RWPE2 (cell line): ENCODE measurements at regions not wholly inside any gene's neighbourhood (a gene's known extent, or its start where the extent isn't known, plus 50 kb on each side); places are given as distances from the start of the nearest gene placed in this dataset.

Source experiments
- ATAC-seq: fragments of 200-7000 bp; cut with Tn5 transposase; 3 replicates; pipeline ENCODE4 v1.9.1; 2021; ENCODE audit warnings: low read depth
- DNase-seq: peaks from one replicate; pipeline ENCODE4 v3.0.0-alpha.2; 2020; ENCODE audit warnings: low spot score
- H3K27ac ChIP-seq: fragments of 450-650 bp; 2 replicates; pipeline ENCODE4 v1.5.1; 2017; ENCODE audit warnings: mild to moderate bottlenecking; ENCODE audit not compliant: poor library complexity, severe bottlenecking
- H3K27me3 ChIP-seq: fragments of 250-450 bp; sonication (Bioruptor Pico); 2 replicates; pipeline ENCODE4 v1.5.1; 2021; ENCODE audit warnings: mild to moderate bottlenecking, moderate library complexity; ENCODE audit not compliant: insufficient read depth, poor library complexity, severe bottlenecking
- H3K36me3 ChIP-seq: fragments of 250-450 bp; sonication (Bioruptor Pico); 2 replicates; pipeline ENCODE4 v1.5.1; 2020; ENCODE audit warnings: low read depth, mild to moderate bottlenecking, moderate library complexity
- H3K4me1 ChIP-seq: fragments of 250-450 bp; sonication (Bioruptor Pico); 2 replicates; pipeline ENCODE4 v1.5.1; 2021; ENCODE audit warnings: mild to moderate bottlenecking, moderate library complexity; ENCODE audit not compliant: insufficient read depth, poor library complexity, severe bottlenecking
- H3K4me3 ChIP-seq: fragments of 250-450 bp; sonication (Bioruptor Pico); 2 replicates; pipeline ENCODE4 v1.5.1; 2021; ENCODE audit warnings: mild to moderate bottlenecking, moderate library complexity; ENCODE audit not compliant: severe bottlenecking
- H3K9me3 ChIP-seq: fragments of 250-450 bp; sonication (Bioruptor Pico); 2 replicates; pipeline ENCODE4 v1.5.1; 2021; ENCODE audit warnings: mild to moderate bottlenecking, moderate library complexity; ENCODE audit not compliant: severe bottlenecking
- CTCF ChIP-seq: fragments of 450-650 bp; IDR thresholded peaks from one replicate; pipeline ENCODE4 v1.5.1; 2017; ENCODE audit warnings: mild to moderate bottlenecking, moderate library complexity; ENCODE audit not compliant: poor library complexity, severe bottlenecking

GRCh38 chr20:39188266-39188765 lies 226.2 kb downstream of the DHX35 start:
- DNase-seq = no peak
- Histone ChIP-seq H3K4me1 (no peaks in the 10 kb centered on the region), H3K27me3 (no peaks in the 10 kb centered on the region), H3K9me3 (peaks cover 3% of the 10 kb centered on the region), H3K36me3 (no peaks in the 10 kb centered on the region), H3K4me3 (no peak overlapping the region), H3K27ac (no peak overlapping the region)
- no peak for TF ChIP-seq CTCF
- no peak for ATAC-seq

GRCh38 chr20:39181490-39181889 lies 219.3 kb downstream of the DHX35 start:
- no peak overlapping the region for H3K4me3 ChIP-seq
- H3K27ac ChIP-seq = no peak overlapping the region
- H3K9me3 ChIP-seq = peaks cover 3% of the 10 kb centered on the region
- no peaks in the 10 kb centered on the region for H3K36me3 ChIP-seq
- no peak for ATAC-seq
- no peaks in the 10 kb centered on the region for H3K4me1 ChIP-seq
- peaks cover 5% of the 10 kb centered on the region for H3K27me3 ChIP-seq
- no peak for DNase-seq
- no peak for TF ChIP-seq CTCF

GRCh38 chr20:39176457-39176856 lies 214.3 kb downstream of the DHX35 start:
- TF ChIP-seq CTCF = no peak
- Histone ChIP-seq H3K27ac (no peak overlapping the region), H3K36me3 (no peaks in the 10 kb centered on the region), H3K9me3 (no peaks in the 10 kb centered on the region), H3K4me1 (no peaks in the 10 kb centered on the region), H3K27me3 (peaks cover 5% of the 10 kb centered on the region), H3K4me3 (no peak overlapping the region)
- DNase-seq (no peak), ATAC-seq (no peak)

GRCh38 chr20:39170896-39171463 lies 208.8 kb downstream of the DHX35 start:
- Histone ChIP-seq H3K27me3 (no peaks in the 10 kb centered on the region), H3K27ac (no peak overlapping the region), H3K9me3 (no peaks in the 10 kb centered on the region), H3K4me1 (no peaks in the 10 kb centered on the region), H3K4me3 (no peak overlapping the region), H3K36me3 (no peaks in the 10 kb centered on the region)
- ATAC-seq (no peak; the same call in 2 of the 3 replicates), DNase-seq (no peak)
- no peak for TF ChIP-seq CTCF

GRCh38 chr20:39165099-39165498 lies 203.0 kb downstream of the DHX35 start:
- Histone ChIP-seq H3K4me1 (no peaks in the 10 kb centered on the region), H3K27me3 (no peaks in the 10 kb centered on the region), H3K27ac (no peak overlapping the region), H3K4me3 (no peak overlapping the region), H3K36me3 (no peaks in the 10 kb centered on the region), H3K9me3 (no peaks in the 10 kb centered on the region)
- TF ChIP-seq CTCF = no peak
- DNase-seq (no peak), ATAC-seq (no peak)
